Endothelial cell of umbilical vein (primary cell): ENCODE measurements at regions not wholly inside any gene's neighbourhood (a gene's known extent, or its start where the extent isn't known, plus 50 kb on each side); places are given as distances from the start of the nearest gene placed in this dataset.
A peak's percentile ranks its signal among the peaks of the same experiment; 100 is the strongest.

Experiments used
- BruUV-seq: library from RNA; stranded (reverse); fragments of 400-500 nt; replicated peaks from 2 replicates; lab custom pipeline; 2021; lab: Mats Ljungman, UMichigan
- CTCF ChIA-PET: fragments of 300-600, 350-600 bp; sonication (Branson Sonifier 250); formaldehyde crosslinking; loops from one replicate; lab custom pipeline; 2021; ENCODE audit warnings: antibody characterized with exemption, inconsistent platforms; lab: Charles Lee
- POLR2A ChIA-PET: fragments of 300-600, 350-600 bp; sonication (Branson Sonifier 250); formaldehyde crosslinking; loops from one replicate; lab custom pipeline; 2021; ENCODE audit warnings: antibody characterized with exemption, inconsistent platforms; lab: Charles Lee
- DNase-seq: peaks from one replicate; pipeline ENCODE4 v3.0.0-alpha.2; 2011; ENCODE audit warnings: low read depth, low spot score
- FAIRE-seq: peaks from 2 replicates; lab custom pipeline; 2011; peaks lifted over from hg19 to GRCh38; lab: Jason Lieb, UNC
- H2AFZ ChIP-seq: 2 replicates; pipeline ENCODE4 v1.6.0; 2012; ENCODE audit warnings: low read depth, low read length, control low read depth, inconsistent platforms
- H3K27ac ChIP-seq: 2 replicates; pipeline ENCODE4 v1.5.1; 2011; ENCODE audit warnings: low read depth, mild to moderate bottlenecking, control low read depth, low read length, moderate library complexity; ENCODE audit not compliant: insufficient read depth
- H3K27me3 ChIP-seq, 2 experiments: 2 replicates each; pipeline versions ENCODE4 v1.6.0 to v1.6.1; 2011; ENCODE audit warnings: low read length in 2 of 2, mixed read lengths in 1 of 2; ENCODE audit not compliant: control insufficient read depth in 2 of 2, insufficient read depth in 2 of 2
- H3K36me3 ChIP-seq, 2 experiments: 2 replicates in 1 of 2; 3 replicates in 1 of 2; pipeline ENCODE4 v1.5.1; 2011; ENCODE audit warnings: low read length in 2 of 2, mild to moderate bottlenecking in 1 of 2, moderate library complexity in 1 of 2; ENCODE audit not compliant: control insufficient read depth in 2 of 2, insufficient read depth in 2 of 2; ENCODE audit errors: extremely low read depth in 1 of 2
- H3K4me1 ChIP-seq: 3 replicates; pipeline ENCODE4 v1.5.1; 2011; ENCODE audit warnings: mild to moderate bottlenecking, low read length; ENCODE audit not compliant: control insufficient read depth, insufficient read depth; ENCODE audit errors: extremely low read depth
- H3K4me2 ChIP-seq: 2 replicates; pipeline ENCODE4 v1.6.1; 2011; ENCODE audit warnings: low read length, control low read depth, mixed read lengths; ENCODE audit not compliant: insufficient read depth
- H3K4me3 ChIP-seq, 3 experiments: fragments of 200-600 bp in 1 of 3; sonication (generic), shearing (Covaris generic) in 1 of 3; replicated peaks in 1 of 3; 2 replicates each; pipeline ENCODE4 v1.5.1; 2011 to 2016; ENCODE audit warnings: control low read depth in 3 of 3, low read length in 3 of 3, mild to moderate bottlenecking in 2 of 3, inconsistent platforms in 1 of 3, low read depth in 1 of 3, moderate library complexity in 1 of 3; ENCODE audit not compliant: insufficient read depth in 1 of 3
- H3K79me2 ChIP-seq: 2 replicates; pipeline ENCODE4 v1.6.0; 2012; ENCODE audit warnings: low read length, inconsistent platforms; ENCODE audit not compliant: control insufficient read depth, insufficient read depth
- H3K9ac ChIP-seq: replicated peaks from 2 replicates; pipeline ENCODE3; 2011; ENCODE audit warnings: low read length, control low read depth; ENCODE audit not compliant: insufficient read depth; ENCODE audit errors: extremely low read depth
- H3K9me1 ChIP-seq: replicated peaks from 3 replicates; pipeline ENCODE4 v1.6.0; 2011; ENCODE audit warnings: mild to moderate bottlenecking, low read length; ENCODE audit not compliant: control insufficient read depth, insufficient read depth; ENCODE audit errors: extremely low read depth
- H3K9me3 ChIP-seq: replicated peaks from 2 replicates; pipeline ENCODE4 v1.5.1; 2012; ENCODE audit warnings: low read length, inconsistent platforms; ENCODE audit not compliant: control insufficient read depth, insufficient read depth
- H4K20me1 ChIP-seq: replicated peaks from 2 replicates; pipeline ENCODE3; 2011; ENCODE audit warnings: mild to moderate bottlenecking, low read length; ENCODE audit not compliant: control insufficient read depth, insufficient read depth; ENCODE audit errors: extremely low read depth
- EZH2 ChIP-seq: IDR thresholded peaks from 2 replicates; pipeline ENCODE4 v1.6.1; 2012; ENCODE audit warnings: borderline replicate concordance, low read depth, mild to moderate bottlenecking, moderate library complexity, low read length, inconsistent platforms; ENCODE audit not compliant: severe bottlenecking
- FOS ChIP-seq: IDR thresholded peaks from 2 replicates; pipeline ENCODE4 v1.6.1; 2011; ENCODE audit warnings: mild to moderate bottlenecking, low read length, moderate library complexity, borderline replicate concordance; ENCODE audit not compliant: insufficient read depth
- GATA2 ChIP-seq: IDR thresholded peaks from 2 replicates; pipeline ENCODE4 v1.7.0; 2011; ENCODE audit warnings: low read depth, mild to moderate bottlenecking, moderate library complexity, mixed read lengths, low read length; ENCODE audit not compliant: insufficient read length, insufficient read depth
- JUN ChIP-seq: IDR thresholded peaks from 2 replicates; pipeline ENCODE4 v1.6.1; 2011; ENCODE audit warnings: borderline replicate concordance, low read depth; ENCODE audit not compliant: insufficient read length, insufficient read depth
- MAX ChIP-seq: IDR thresholded peaks from 2 replicates; pipeline ENCODE4 v1.6.1; 2011; ENCODE audit not compliant: insufficient read depth, insufficient read length
- MYC ChIP-seq: IDR thresholded peaks from one replicate; pipeline ENCODE4 v1.6.1; 2011; ENCODE audit warnings: mild to moderate bottlenecking, low read depth, low read length
- POLR2A ChIP-seq: IDR thresholded peaks from 2 replicates; pipeline ENCODE4 v1.6.1; 2012; ENCODE audit warnings: low read depth, mild to moderate bottlenecking, control low read depth, low read length
- POLR2AphosphoS5 ChIP-seq: IDR thresholded peaks from 2 replicates; pipeline ENCODE4 v1.6.1; 2012; ENCODE audit warnings: low read depth, mild to moderate bottlenecking, control low read depth, low read length, moderate library complexity; ENCODE audit not compliant: insufficient read depth
- dilution Hi-C: fragments of 300-500 bp; cut with MboI; formaldehyde crosslinking; loops from one replicate; pipeline ENCODE4 v1.15.0; 2019; ENCODE audit warnings: low sequenced_read_pairs; ENCODE audit not compliant: extremely low pct_ligation_motif_present
- intact Hi-C: fragments of 100-400 bp; cut with micrococcal nuclease; formaldehyde crosslinking; loops from one replicate; pipeline ENCODE4 v1.10.0; 2022
- TF ChIP-seq, protein P1 (sequence below), 2 donors: IDR thresholded peaks; 1 replicate in 1 of 2; 2 replicates in 1 of 2; pipeline ENCODE4 v1.5.1; 2011; ENCODE audit warnings: low read length in 2 of 2, mild to moderate bottlenecking in 2 of 2, moderate library complexity in 2 of 2, control low read depth in 1 of 2, inconsistent platforms in 1 of 2, low read depth in 1 of 2; ENCODE audit not compliant: insufficient read depth in 1 of 2; ENCODE audit errors: extremely low read depth in 1 of 2

- TSS peak; percentile 76 for BruUV-seq
- Histone ChIP-seq H3K27me3 (no peaks in the 10 kb centered on the region), H3K9me3 (no peaks in the 10 kb centered on the region), H3K79me2 (no peaks in the 10 kb centered on the region), H3K9ac (no peak overlapping the region), H3K4me3 (no peak overlapping the region), H3K36me3 (no peaks in the 10 kb centered on the region), H3K4me2 (peak overlapping the region; percentile 28), H2AFZ (no peak overlapping the region), H3K9me1 (no peaks in the 10 kb centered on the region), H3K27ac (no peak overlapping the region), H4K20me1 (no peaks in the 10 kb centered on the region), H3K4me1 (peaks cover 10% of the 10 kb centered on the region)
- POLR2A ChIA-PET = no interaction called here
- DNase-seq = peak; percentile 5
- CTCF ChIA-PET = no interaction called here
- peak; percentile 26 for TF ChIP-seq FOS
- TF ChIP-seq, protein P1, sequence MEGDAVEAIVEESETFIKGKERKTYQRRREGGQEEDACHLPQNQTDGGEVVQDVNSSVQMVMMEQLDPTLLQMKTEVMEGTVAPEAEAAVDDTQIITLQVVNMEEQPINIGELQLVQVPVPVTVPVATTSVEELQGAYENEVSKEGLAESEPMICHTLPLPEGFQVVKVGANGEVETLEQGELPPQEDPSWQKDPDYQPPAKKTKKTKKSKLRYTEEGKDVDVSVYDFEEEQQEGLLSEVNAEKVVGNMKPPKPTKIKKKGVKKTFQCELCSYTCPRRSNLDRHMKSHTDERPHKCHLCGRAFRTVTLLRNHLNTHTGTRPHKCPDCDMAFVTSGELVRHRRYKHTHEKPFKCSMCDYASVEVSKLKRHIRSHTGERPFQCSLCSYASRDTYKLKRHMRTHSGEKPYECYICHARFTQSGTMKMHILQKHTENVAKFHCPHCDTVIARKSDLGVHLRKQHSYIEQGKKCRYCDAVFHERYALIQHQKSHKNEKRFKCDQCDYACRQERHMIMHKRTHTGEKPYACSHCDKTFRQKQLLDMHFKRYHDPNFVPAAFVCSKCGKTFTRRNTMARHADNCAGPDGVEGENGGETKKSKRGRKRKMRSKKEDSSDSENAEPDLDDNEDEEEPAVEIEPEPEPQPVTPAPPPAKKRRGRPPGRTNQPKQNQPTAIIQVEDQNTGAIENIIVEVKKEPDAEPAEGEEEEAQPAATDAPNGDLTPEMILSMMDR (IDR thresholded peaks at IDR 0.05; ENCODE audit: extremely low read depth in 1 of 2, insufficient read depth in 1 of 2, low read depth in 1 of 2, low read length in 2 of 2) = no peak
- peak; percentile 43 for FAIRE-seq
- dilution Hi-C loops = no loop called here
- intact Hi-C loops = loop anchor here (2.0 to 5.0 kb wide), 3 partner anchors 100 to 156 kb away; no protein-coding TSS in a partner anchor
Measured at GRCh38 chr11:130580891-130581492, 132.5 kb downstream of the ADAMTS15 start.

DNA sequence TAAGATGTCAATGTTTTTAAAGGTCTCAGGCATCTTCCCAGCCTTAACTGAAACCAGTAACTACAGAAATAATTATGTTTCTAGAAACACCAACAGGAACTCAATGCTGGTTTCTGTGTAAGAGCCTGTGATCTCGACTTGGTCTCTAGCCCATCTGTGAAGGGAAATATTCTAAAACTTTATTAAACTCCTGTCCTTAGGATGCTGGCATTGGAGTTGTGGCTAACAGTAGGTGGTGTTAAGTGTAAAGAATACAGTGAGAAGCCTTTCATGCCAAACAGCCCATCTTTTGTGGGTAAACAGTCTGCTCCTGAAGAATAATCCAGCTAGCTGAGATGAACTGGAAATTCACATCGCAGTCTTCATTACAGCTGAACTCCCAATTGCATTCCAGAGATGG, 133.2 kb downstream of the ADAMTS15 start:
- Histone ChIP-seq H3K9me3 (no peaks in the 10 kb centered on the region), H3K27me3 (no peaks in the 10 kb centered on the region), H3K4me3 (no peak overlapping the region), H3K9ac (no peak overlapping the region), H3K9me1 (no peaks in the 10 kb centered on the region), H3K36me3 (no peaks in the 10 kb centered on the region), H3K4me1 (peaks cover 10% of the 10 kb centered on the region), H4K20me1 (no peaks in the 10 kb centered on the region), H3K4me2 (no peak overlapping the region), H3K79me2 (no peaks in the 10 kb centered on the region), H2AFZ (no peak overlapping the region), H3K27ac (no peak overlapping the region)
- CTCF ChIA-PET = no interaction called here
- POLR2A ChIA-PET = no interaction called here
- no peak for DNase-seq
- intact Hi-C loops (loop anchor here (2.0 to 5.0 kb wide), 3 partner anchors 101 to 156 kb away; no protein-coding TSS in a partner anchor), dilution Hi-C loops (no loop called here)
- FAIRE-seq = no peak
- TF ChIP-seq FOS = no peak
- no peak for TF ChIP-seq MAX
- no peak for TF ChIP-seq GATA2
- TF ChIP-seq EZH2 = no peak
- no peak for TF ChIP-seq POLR2A
- no peak for TF ChIP-seq JUN
- TF ChIP-seq, protein P1 (IDR thresholded peaks at IDR 0.05; ENCODE audit: extremely low read depth in 1 of 2, insufficient read depth in 1 of 2, low read depth in 1 of 2, low read length in 2 of 2) = no peak
- TF ChIP-seq POLR2AphosphoS5 = no peak
- no peak for TF ChIP-seq MYC
- no TSS peak for BruUV-seq
